CD4-positive, alpha-beta memory T cell (primary cell): ENCODE measurements at regions not wholly inside any gene's neighbourhood (a gene's known extent, or its start where the extent isn't known, plus 50 kb on each side); places are given as distances from the start of the nearest gene placed in this dataset.

Experiments used
- CTCF ChIA-PET: fragments of 350-600 bp; sonication (Branson Sonifier 250); formaldehyde crosslinking; loops from one replicate; lab custom pipeline; 2021; ENCODE audit warnings: inconsistent platforms; ENCODE audit not compliant: partially characterized antibody; lab: Charles Lee
- POLR2A ChIA-PET: fragments of 350-600 bp; sonication (Branson Sonifier 250); formaldehyde crosslinking; loops from one replicate; lab custom pipeline; 2021; ENCODE audit not compliant: partially characterized antibody; lab: Charles Lee
- DNase-seq, 5 donors: peaks; one replicate each; pipeline versions ENCODE4 v3.0.0 to v3.0.0-alpha.2; 2020 to 2022; ENCODE audit warnings: mixed read lengths in 1 of 5
- H3K27ac ChIP-seq: one replicate; pipeline ENCODE4 v1.7.0; 2013; ENCODE audit warnings: low read depth, low read length
- H3K27me3 ChIP-seq: 2 replicates; pipeline ENCODE4 v1.7.0; 2013; ENCODE audit warnings: mild to moderate bottlenecking, low read length, moderate library complexity; ENCODE audit not compliant: insufficient read depth
- H3K36me3 ChIP-seq: 2 replicates; pipeline ENCODE4 v1.7.0; 2013; ENCODE audit warnings: mild to moderate bottlenecking, low read length, moderate library complexity; ENCODE audit not compliant: insufficient read depth
- H3K4me1 ChIP-seq: 2 replicates; pipeline ENCODE4 v1.7.0; 2013; ENCODE audit warnings: mild to moderate bottlenecking, low read length, moderate library complexity; ENCODE audit not compliant: insufficient read depth
- H3K4me3 ChIP-seq, 2 donors: one replicate each; pipeline ENCODE4 v1.7.0; 2013; ENCODE audit warnings: low read length in 2 of 2, mild to moderate bottlenecking in 1 of 2
- H3K9me3 ChIP-seq, 2 donors: one replicate each; pipeline ENCODE4 v1.7.0; 2013; ENCODE audit warnings: low read length in 2 of 2, control low read depth in 1 of 2; ENCODE audit not compliant: control insufficient read depth in 1 of 2
- H3K27ac Mint-ChIP-seq, 7 donors: one replicate each; pipeline ENCODE4 v1.8.0; 2020 to 2021; ENCODE audit warnings: mixed read lengths in 7 of 7, mild to moderate bottlenecking in 6 of 7, inconsistent platforms in 3 of 7, moderate library complexity in 3 of 7
- H3K27me3 Mint-ChIP-seq, 2 donors: one replicate each; pipeline ENCODE4 v1.8.0; 2020 to 2021; ENCODE audit warnings: mixed read lengths in 2 of 2
- H3K36me3 Mint-ChIP-seq, 2 donors: one replicate each; pipeline ENCODE4 v1.8.0; 2020 to 2021; ENCODE audit warnings: mixed read lengths in 2 of 2, inconsistent platforms in 1 of 2, mild to moderate bottlenecking in 1 of 2
- H3K4me1 Mint-ChIP-seq, 4 donors: one replicate each; pipeline ENCODE4 v1.8.0; 2020 to 2021; ENCODE audit warnings: mixed read lengths in 4 of 4, mild to moderate bottlenecking in 1 of 4
- H3K4me3 Mint-ChIP-seq, 8 donors: one replicate each; pipeline ENCODE4 v1.8.0; 2020 to 2021; ENCODE audit warnings: mixed read lengths in 8 of 8, mild to moderate bottlenecking in 7 of 8, moderate library complexity in 6 of 8, inconsistent platforms in 3 of 8
- H3K9me3 Mint-ChIP-seq, 8 donors: one replicate each; pipeline ENCODE4 v1.8.0; 2020 to 2021; ENCODE audit warnings: mixed read lengths in 8 of 8, mild to moderate bottlenecking in 5 of 8, inconsistent platforms in 3 of 8, moderate library complexity in 1 of 8
- intact Hi-C: fragments of 100-400 bp; cut with micrococcal nuclease; formaldehyde crosslinking; loops from one replicate; pipeline ENCODE4 v1.15.1; 2023

- Mint-ChIP-seq H3K36me3 (no peaks in the 10 kb centered on the region), H3K9me3 (peaks cover 0 to 6% (median 0%) of the 10 kb centered on the region in 8 donors), H3K27me3 (peaks cover 11 to 12% of the 10 kb centered on the region in 2 donors), H3K4me3 (no peak overlapping the region), H3K4me1 (no peaks in the 10 kb centered on the region), H3K27ac (no peak overlapping the region)
- no peak overlapping the region for H3K27ac ChIP-seq
- H3K27me3 ChIP-seq, result no peaks in the 10 kb centered on the region
- ChIA-PET POLR2A (no interaction called here), CTCF (no interaction called here)
- no peaks in the 10 kb centered on the region for H3K9me3 ChIP-seq
- no peaks in the 10 kb centered on the region for H3K4me1 ChIP-seq
- no peak overlapping the region for H3K4me3 ChIP-seq
- DNase-seq, result no peak
- H3K36me3 ChIP-seq, result no peaks in the 10 kb centered on the region
- intact Hi-C loops, result no loop called here
These were observed 131.2 kb upstream of the B3GAT1 start for GRCh38 chr11:134543241-134543640.

GRCh38 chr11:134542401-134543165 lies 130.5 kb upstream of the B3GAT1 start:
- Histone ChIP-seq H3K36me3 (no peaks in the 10 kb centered on the region), H3K9me3 (no peaks in the 10 kb centered on the region), H3K4me1 (no peaks in the 10 kb centered on the region), H3K27ac (no peak overlapping the region), H3K4me3 (no peak overlapping the region), H3K27me3 (no peaks in the 10 kb centered on the region)
- Mint-ChIP-seq H3K27me3 (peaks cover 15 to 17% of the 10 kb centered on the region in 2 donors), H3K4me1 (peaks cover 0 to under 1% (median 0%) of the 10 kb centered on the region in 4 donors), H3K36me3 (no peaks in the 10 kb centered on the region), H3K9me3 (peaks cover 0 to 6% (median 0%) of the 10 kb centered on the region in 8 donors), H3K4me3 (no peak overlapping the region), H3K27ac (no peak overlapping the region)
- ChIA-PET CTCF (no interaction called here), POLR2A (no interaction called here)
- intact Hi-C loops, result no loop called here
- no peak for DNase-seq

- peaks cover 0 to 6% (median 0%) of the 10 kb centered on the region in 8 donors for H3K9me3 Mint-ChIP-seq
- intact Hi-C loops, result no loop called here
- no peaks in the 10 kb centered on the region for H3K4me1 ChIP-seq
- H3K9me3 ChIP-seq, result no peaks in the 10 kb centered on the region
- no peaks in the 10 kb centered on the region for H3K27me3 ChIP-seq
- no peaks in the 10 kb centered on the region for H3K36me3 ChIP-seq
- DNase-seq, result no peak
- H3K27me3 Mint-ChIP-seq, result peaks cover 16 to 20% of the 10 kb centered on the region in 2 donors
- H3K4me3 Mint-ChIP-seq, result no peak overlapping the region
- no peak overlapping the region for H3K27ac Mint-ChIP-seq
- H3K4me3 ChIP-seq, result no peak overlapping the region
- ChIA-PET CTCF (no interaction called here), POLR2A (no interaction called here)
- no peak overlapping the region for H3K27ac ChIP-seq
- H3K36me3 Mint-ChIP-seq, result no peaks in the 10 kb centered on the region
- peaks cover 0 to 3% (median 0%) of the 10 kb centered on the region in 4 donors for H3K4me1 Mint-ChIP-seq
These were observed 129.9 kb upstream of the B3GAT1 start for GRCh38 chr11:134541951-134542350.

GRCh38 chr11:134541355-134541754 lies 129.3 kb upstream of the B3GAT1 start:
- no peak overlapping the region for H3K27ac ChIP-seq
- Mint-ChIP-seq H3K36me3 (no peaks in the 10 kb centered on the region), H3K4me1 (peaks cover 0 to 3% (median 0%) of the 10 kb centered on the region in 4 donors), H3K27ac (no peak overlapping the region), H3K27me3 (peaks cover 17 to 20% of the 10 kb centered on the region in 2 donors), H3K4me3 (no peak overlapping the region), H3K9me3 (peaks cover 0 to 6% (median 0%) of the 10 kb centered on the region in 8 donors)
- H3K4me3 ChIP-seq, result no peak overlapping the region
- intact Hi-C loops, result no loop called here
- ChIA-PET POLR2A (no interaction called here), CTCF (no interaction called here)
- no peaks in the 10 kb centered on the region for H3K9me3 ChIP-seq
- no peaks in the 10 kb centered on the region for H3K4me1 ChIP-seq
- H3K27me3 ChIP-seq, result no peaks in the 10 kb centered on the region
- H3K36me3 ChIP-seq, result no peaks in the 10 kb centered on the region
- DNase-seq, result no peak

GRCh38 chr11:134539285-134539684 lies 127.2 kb upstream of the B3GAT1 start:
- no peak for DNase-seq
- ChIA-PET POLR2A (no interaction called here), CTCF (no interaction called here)
- Histone ChIP-seq H3K27me3 (peaks cover 4% of the 10 kb centered on the region), H3K9me3 (no peaks in the 10 kb centered on the region), H3K27ac (no peak overlapping the region), H3K36me3 (no peaks in the 10 kb centered on the region), H3K4me1 (no peaks in the 10 kb centered on the region), H3K4me3 (no peak overlapping the region)
- Mint-ChIP-seq H3K4me1 (peaks cover 0 to 3% (median 0%) of the 10 kb centered on the region in 4 donors), H3K4me3 (no peak overlapping the region), H3K27ac (no peak overlapping the region), H3K9me3 (peaks cover 0 to 6% (median 0%) of the 10 kb centered on the region in 8 donors), H3K27me3 (peaks cover 18 to 22% of the 10 kb centered on the region in 2 donors), H3K36me3 (no peaks in the 10 kb centered on the region)
- intact Hi-C loops, result no loop called here

- Histone ChIP-seq H3K4me3 (no peak overlapping the region), H3K4me1 (no peaks in the 10 kb centered on the region), H3K36me3 (no peaks in the 10 kb centered on the region), H3K27me3 (peaks cover 4% of the 10 kb centered on the region), H3K9me3 (no peaks in the 10 kb centered on the region), H3K27ac (no peak overlapping the region)
- DNase-seq, result no peak
- Mint-ChIP-seq H3K4me3 (no peak overlapping the region), H3K27ac (no peak overlapping the region), H3K4me1 (peaks cover 0 to 4% (median 0%) of the 10 kb centered on the region in 4 donors), H3K27me3 (peaks cover 15 to 27% of the 10 kb centered on the region in 2 donors), H3K9me3 (peaks cover 0 to 6% (median 0%) of the 10 kb centered on the region in 8 donors), H3K36me3 (no peaks in the 10 kb centered on the region)
- ChIA-PET POLR2A (no interaction called here), CTCF (no interaction called here)
- intact Hi-C loops, result no loop called here
These were observed 126.7 kb upstream of the B3GAT1 start for GRCh38 chr11:134538742-134539141.

GRCh38 chr11:134537941-134538340 lies 125.9 kb upstream of the B3GAT1 start:
- Histone ChIP-seq H3K4me1 (no peaks in the 10 kb centered on the region), H3K4me3 (no peak overlapping the region), H3K27me3 (peaks cover 4% of the 10 kb centered on the region), H3K36me3 (no peaks in the 10 kb centered on the region), H3K27ac (no peak overlapping the region), H3K9me3 (no peaks in the 10 kb centered on the region)
- peaks cover 0 to 6% (median 0%) of the 10 kb centered on the region in 8 donors for H3K9me3 Mint-ChIP-seq
- no peak for DNase-seq
- no peaks in the 10 kb centered on the region for H3K36me3 Mint-ChIP-seq
- H3K4me3 Mint-ChIP-seq, result no peak overlapping the region
- ChIA-PET POLR2A (no interaction called here), CTCF (no interaction called here)
- H3K27me3 Mint-ChIP-seq, result peaks cover 15 to 32% of the 10 kb centered on the region in 2 donors
- H3K27ac Mint-ChIP-seq, result no peak overlapping the region
- intact Hi-C loops, result no loop called here
- peaks cover 0 to 4% (median 0%) of the 10 kb centered on the region in 4 donors for H3K4me1 Mint-ChIP-seq
